B cell (primary cell): ENCODE measurements at regions not wholly inside any gene's neighbourhood (a gene's known extent, or its start where the extent isn't known, plus 50 kb on each side); places are given as distances from the start of the nearest gene placed in this dataset.

ENCODE experiments used
- CTCF ChIP-seq: fragments of 200-600 bp; IDR thresholded peaks from one replicate; pipeline ENCODE4 v1.8.0; 2022; ENCODE audit warnings: antibody characterized with exemption, mild to moderate bottlenecking
- EZH2 ChIP-seq: IDR thresholded peaks from 2 replicates; pipeline ENCODE4 v1.6.1; 2012; ENCODE audit warnings: borderline replicate concordance, low read depth, mild to moderate bottlenecking, moderate library complexity, low read length; ENCODE audit not compliant: insufficient read depth, poor library complexity, severe bottlenecking

- TF ChIP-seq EZH2 (no peak), CTCF (no peak)
These were observed 280.6 kb downstream of the FOXO1 start for GRCh38 chr13:40385858-40386180.
